H9 (cell line): ENCODE measurements at regions not wholly inside any gene's neighbourhood (a gene's known extent, or its start where the extent isn't known, plus 50 kb on each side); places are given as distances from the start of the nearest gene placed in this dataset.

ENCODE experiments used
- DNase-seq: peaks from one replicate; pipeline ENCODE4 v3.0.0-alpha.2; 2017
- H2AFZ ChIP-seq: one replicate; pipeline ENCODE4 v1.6.1; 2013; ENCODE audit warnings: mild to moderate bottlenecking, low read length, control low read depth, moderate library complexity
- H2AK5ac ChIP-seq: 2 replicates; pipeline ENCODE4 v1.6.1; 2013; ENCODE audit warnings: low read length, control low read depth, mixed read lengths; ENCODE audit not compliant: insufficient read length
- H2BK120ac ChIP-seq: one replicate; pipeline ENCODE4 v1.6.1; 2013; ENCODE audit warnings: low read depth, mild to moderate bottlenecking, low read length, control low read depth, inconsistent platforms; ENCODE audit not compliant: poor library complexity, severe bottlenecking
- H2BK12ac ChIP-seq: 2 replicates; pipeline ENCODE4 v1.6.1; 2013; ENCODE audit warnings: low read length, control low read depth, mixed read lengths, low read depth; ENCODE audit not compliant: insufficient read length
- H2BK15ac ChIP-seq: 2 replicates; pipeline ENCODE4 v1.6.1; 2013; ENCODE audit warnings: low read depth, low read length, control low read depth
- H2BK20ac ChIP-seq: one replicate; pipeline ENCODE4 v1.6.1; 2013; ENCODE audit warnings: low read depth, mild to moderate bottlenecking, low read length, control low read depth, inconsistent platforms; ENCODE audit not compliant: poor library complexity, severe bottlenecking
- H2BK5ac ChIP-seq: 2 replicates; pipeline ENCODE4 v1.6.1; 2013; ENCODE audit warnings: low read length, control low read depth, mixed read lengths; ENCODE audit not compliant: insufficient read length
- H3K14ac ChIP-seq: 2 replicates; pipeline ENCODE4 v1.6.1; 2013; ENCODE audit warnings: low read length, control low read depth; ENCODE audit not compliant: insufficient read depth
- H3K18ac ChIP-seq: 2 replicates; pipeline ENCODE4 v1.6.1; 2013; ENCODE audit warnings: low read depth, mild to moderate bottlenecking, mixed read lengths, low read length, control low read depth; ENCODE audit not compliant: insufficient read length
- H3K23ac ChIP-seq: 2 replicates; pipeline ENCODE4 v1.6.1; 2013; ENCODE audit warnings: low read length, control low read depth, mixed read lengths, low read depth; ENCODE audit not compliant: insufficient read length
- H3K23me2 ChIP-seq: 2 replicates; pipeline ENCODE4 v1.6.1; 2013; ENCODE audit warnings: low read depth, mild to moderate bottlenecking, mixed read lengths, low read length, control low read depth; ENCODE audit not compliant: insufficient read length, poor library complexity, severe bottlenecking
- H3K27ac ChIP-seq: 2 replicates; pipeline ENCODE4 v1.5.1; 2013; ENCODE audit warnings: low read length, control low read depth, mixed read lengths, low read depth; ENCODE audit not compliant: insufficient read length
- H3K27me3 ChIP-seq: 2 replicates; pipeline ENCODE4 v1.6.1; 2013; ENCODE audit warnings: low read length, control low read depth, inconsistent platforms; ENCODE audit not compliant: insufficient read depth
- H3K4ac ChIP-seq: 2 replicates; pipeline ENCODE4 v1.6.1; 2013; ENCODE audit warnings: low read depth, mild to moderate bottlenecking, control low read depth, inconsistent platforms, low read length, moderate library complexity
- H3K4me1 ChIP-seq: 2 replicates; pipeline ENCODE4 v1.6.1; 2013; ENCODE audit warnings: low read length, control low read depth, inconsistent platforms; ENCODE audit not compliant: insufficient read depth
- H3K4me2 ChIP-seq: 2 replicates; pipeline ENCODE4 v1.6.1; 2013; ENCODE audit warnings: low read length, control low read depth, mixed read lengths; ENCODE audit not compliant: insufficient read length, insufficient read depth
- H3K56ac ChIP-seq: 2 replicates; pipeline ENCODE4 v1.6.1; 2013; ENCODE audit warnings: low read depth, mild to moderate bottlenecking, mixed read lengths, low read length, control low read depth; ENCODE audit not compliant: insufficient read length
- H3K79me1 ChIP-seq: 2 replicates; pipeline ENCODE4 v1.6.1; 2013; ENCODE audit warnings: low read depth, mild to moderate bottlenecking, moderate library complexity, low read length, control low read depth, inconsistent platforms; ENCODE audit not compliant: insufficient read depth, poor library complexity, severe bottlenecking
- H3K79me2 ChIP-seq: 2 replicates; pipeline ENCODE4 v1.6.1; 2013; ENCODE audit warnings: low read length, control low read depth, inconsistent platforms; ENCODE audit not compliant: insufficient read depth
- H3K9ac ChIP-seq: 2 replicates; pipeline ENCODE4 v1.6.1; 2013; ENCODE audit warnings: low read length, control low read depth, mixed read lengths; ENCODE audit not compliant: insufficient read length; ENCODE audit errors: extremely low read depth
- H3K9me3 ChIP-seq: one replicate; pipeline ENCODE4 v1.6.1; 2013; ENCODE audit warnings: low read depth, low read length, inconsistent platforms; ENCODE audit not compliant: control insufficient read depth
- H3T11ph ChIP-seq: one replicate; pipeline ENCODE4 v1.6.1; 2013; ENCODE audit warnings: mild to moderate bottlenecking, low read length, control low read depth, inconsistent platforms
- H4K20me1 ChIP-seq: one replicate; pipeline ENCODE4 v1.6.1; 2013; ENCODE audit not compliant: control insufficient read depth, insufficient read length, insufficient read depth
- H4K5ac ChIP-seq: 2 replicates; pipeline ENCODE4 v1.6.1; 2013; ENCODE audit warnings: low read depth, mild to moderate bottlenecking, mixed read lengths, low read length, control low read depth; ENCODE audit not compliant: insufficient read length
- H4K8ac ChIP-seq: replicated peaks from 2 replicates; pipeline ENCODE4 v1.6.1; 2013; ENCODE audit warnings: low read length, control low read depth, mixed read lengths, low read depth; ENCODE audit not compliant: insufficient read length
- H4K91ac ChIP-seq: 2 replicates; pipeline ENCODE4 v1.6.1; 2013; ENCODE audit warnings: low read depth, mild to moderate bottlenecking, moderate library complexity, mixed read lengths, low read length, control low read depth; ENCODE audit not compliant: insufficient read length
- H3K27ac Mint-ChIP-seq, 3 experiments: 2 replicates in 2 of 3; 3 replicates in 1 of 3; pipeline ENCODE4 v1.8.0; 2020 to 2021; ENCODE audit warnings: mixed read lengths in 3 of 3, mild to moderate bottlenecking in 1 of 3, moderate library complexity in 1 of 3
- H3K27me3 Mint-ChIP-seq: 2 replicates; pipeline ENCODE4 v1.8.0; 2021; ENCODE audit warnings: low read depth, mild to moderate bottlenecking, moderate library complexity, mixed read lengths
- H3K36me3 Mint-ChIP-seq, 3 experiments: 2 replicates in 2 of 3; 3 replicates in 1 of 3; pipeline ENCODE4 v1.8.0; 2020 to 2021; ENCODE audit warnings: low read depth in 3 of 3, mixed read lengths in 3 of 3; ENCODE audit not compliant: insufficient read depth in 1 of 3
- H3K4me1 Mint-ChIP-seq, 2 experiments: 2 replicates each; pipeline ENCODE4 v1.8.0; 2020; ENCODE audit warnings: mixed read lengths in 2 of 2
- H3K4me3 Mint-ChIP-seq, 2 experiments: 2 replicates in 1 of 2; 3 replicates in 1 of 2; pipeline ENCODE4 v1.8.0; 2020 to 2021; ENCODE audit warnings: mild to moderate bottlenecking in 2 of 2, mixed read lengths in 2 of 2, moderate library complexity in 1 of 2
- H3K9me3 Mint-ChIP-seq, 2 experiments: 2 replicates in 1 of 2; 3 replicates in 1 of 2; pipeline ENCODE4 v1.8.0; 2020; ENCODE audit warnings: mild to moderate bottlenecking in 2 of 2, mixed read lengths in 2 of 2, moderate library complexity in 1 of 2
- WGBS: extraction: QIAGEN DNeasy Blood & Tissue Kit; methylation state at CpG from one replicate; pipeline ENCODE4 v1.1.7; 2013; ENCODE audit warnings: missing lambda C conversion rate, low lambda C conversion rate, mixed read lengths; ENCODE audit not compliant: insufficient read length; ENCODE audit errors: extremely low coverage; 5-methylcytosine and 5-hydroxymethylcytosine counted together
- TF ChIP-seq, protein P1 (sequence below): fragments of 200-600 bp; sonication (generic); conservative IDR thresholded peaks from 3 replicates; pipeline ENCODE4 v1.8.0; 2021; ENCODE audit warnings: antibody characterized with exemption, mild to moderate bottlenecking

- no peaks in the 10 kb centered on the region for H3K23me2 ChIP-seq
- peaks cover 3% of the 10 kb centered on the region in 2 experiments; a peak in 3 of 5 replicates for H3K9me3 Mint-ChIP-seq
- H2AFZ ChIP-seq: no peak overlapping the region
- TF ChIP-seq, protein P1, sequence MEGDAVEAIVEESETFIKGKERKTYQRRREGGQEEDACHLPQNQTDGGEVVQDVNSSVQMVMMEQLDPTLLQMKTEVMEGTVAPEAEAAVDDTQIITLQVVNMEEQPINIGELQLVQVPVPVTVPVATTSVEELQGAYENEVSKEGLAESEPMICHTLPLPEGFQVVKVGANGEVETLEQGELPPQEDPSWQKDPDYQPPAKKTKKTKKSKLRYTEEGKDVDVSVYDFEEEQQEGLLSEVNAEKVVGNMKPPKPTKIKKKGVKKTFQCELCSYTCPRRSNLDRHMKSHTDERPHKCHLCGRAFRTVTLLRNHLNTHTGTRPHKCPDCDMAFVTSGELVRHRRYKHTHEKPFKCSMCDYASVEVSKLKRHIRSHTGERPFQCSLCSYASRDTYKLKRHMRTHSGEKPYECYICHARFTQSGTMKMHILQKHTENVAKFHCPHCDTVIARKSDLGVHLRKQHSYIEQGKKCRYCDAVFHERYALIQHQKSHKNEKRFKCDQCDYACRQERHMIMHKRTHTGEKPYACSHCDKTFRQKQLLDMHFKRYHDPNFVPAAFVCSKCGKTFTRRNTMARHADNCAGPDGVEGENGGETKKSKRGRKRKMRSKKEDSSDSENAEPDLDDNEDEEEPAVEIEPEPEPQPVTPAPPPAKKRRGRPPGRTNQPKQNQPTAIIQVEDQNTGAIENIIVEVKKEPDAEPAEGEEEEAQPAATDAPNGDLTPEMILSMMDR: no peak
- H2AK5ac ChIP-seq: no peak overlapping the region
- H3K4me1 Mint-ChIP-seq: peaks cover 16 to 28% of the 10 kb centered on the region in 2 experiments
- H4K8ac ChIP-seq: no peak overlapping the region
- H3K27me3 Mint-ChIP-seq: peaks cover 11% of the 10 kb centered on the region
- no peak overlapping the region for H3K56ac ChIP-seq
- H3T11ph ChIP-seq: no peak overlapping the region
- H2BK5ac ChIP-seq: no peak overlapping the region
- no peak overlapping the region for H2BK120ac ChIP-seq
- no peaks in the 10 kb centered on the region for H3K79me1 ChIP-seq
- no peaks in the 10 kb centered on the region for H3K9me3 ChIP-seq
- no peak overlapping the region for H3K27ac Mint-ChIP-seq
- H2BK20ac ChIP-seq: no peak overlapping the region
- H3K4me2 ChIP-seq: no peak overlapping the region
- no peak overlapping the region for H3K4ac ChIP-seq
- H3K79me2 ChIP-seq: no peaks in the 10 kb centered on the region
- H3K36me3 Mint-ChIP-seq: peaks cover 0 to 4% (median 0%) of the 10 kb centered on the region in 3 experiments; a peak in 1 of 7 replicates
- no peaks in the 10 kb centered on the region for H3K27me3 ChIP-seq
- H3K27ac ChIP-seq: no peak overlapping the region
- H2BK12ac ChIP-seq: no peak overlapping the region
- H4K20me1 ChIP-seq: no peaks in the 10 kb centered on the region
- H3K4me1 ChIP-seq: peaks cover 3% of the 10 kb centered on the region; the same call in 1 of the 2 replicates
- no peak overlapping the region for H3K18ac ChIP-seq
- H3K23ac ChIP-seq: no peak overlapping the region
- no peak overlapping the region for H3K9ac ChIP-seq
- H3K4me3 Mint-ChIP-seq: no peak overlapping the region
- H4K5ac ChIP-seq: no peak overlapping the region
- no peak for DNase-seq
- no peak overlapping the region for H3K14ac ChIP-seq
- H2BK15ac ChIP-seq: no peak overlapping the region
- H4K91ac ChIP-seq: no peak overlapping the region
- WGBS: no CpG with 5 or more reads among the region's 3 CpGs
Observed at GRCh38 chr16:20181949-20182348, 108.3 kb upstream of the GPR139 start.
